GM19397 (cell line): ENCODE measurements at regions not wholly inside any gene's neighbourhood (a gene's known extent, or its start where the extent isn't known, plus 50 kb on each side); places are given as distances from the start of the nearest gene placed in this dataset.
"Not testable (repeated sequence)": the region's sequence is repeated elsewhere in the genome, so short reads cannot be mapped to it uniquely, and the experiment has no call there.

ENCODE experiments used
- ATAC-seq: cut with Tn5 transposase; IDR thresholded peaks from one replicate; pipeline ENCODE4 v1.9.1; 2021; ENCODE audit warnings: mild to moderate bottlenecking, moderate library complexity; ENCODE audit not compliant: unreplicated experiment

DNA sequence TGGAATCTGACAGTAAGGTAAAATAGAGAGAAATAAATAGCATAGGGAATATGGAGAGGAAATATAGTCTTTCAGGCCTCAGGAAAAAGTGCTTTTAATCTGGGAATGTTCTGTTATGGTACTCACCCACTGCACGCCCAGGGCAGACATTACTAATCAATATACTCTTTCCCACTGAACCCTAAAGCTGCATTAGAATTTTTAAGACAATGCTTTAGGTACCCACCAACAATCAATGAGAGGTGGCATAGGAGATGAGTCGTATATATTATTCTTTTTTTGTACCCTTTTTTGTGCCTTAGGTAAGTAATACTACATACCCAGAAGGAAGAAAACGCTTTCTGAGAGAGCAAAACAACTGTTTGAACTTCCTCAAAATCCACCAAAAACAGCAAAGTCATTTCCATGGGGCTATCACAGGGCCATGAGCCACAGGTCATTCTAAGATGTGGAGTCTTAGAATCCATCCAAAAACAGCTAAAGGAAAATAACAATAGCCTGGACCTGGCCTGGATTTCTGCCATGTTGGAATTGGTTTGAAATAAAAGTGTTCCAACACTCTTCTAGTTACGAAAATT is 542.1 kb downstream of the XYLT1 start:
- no peak for ATAC-seq

DNA sequence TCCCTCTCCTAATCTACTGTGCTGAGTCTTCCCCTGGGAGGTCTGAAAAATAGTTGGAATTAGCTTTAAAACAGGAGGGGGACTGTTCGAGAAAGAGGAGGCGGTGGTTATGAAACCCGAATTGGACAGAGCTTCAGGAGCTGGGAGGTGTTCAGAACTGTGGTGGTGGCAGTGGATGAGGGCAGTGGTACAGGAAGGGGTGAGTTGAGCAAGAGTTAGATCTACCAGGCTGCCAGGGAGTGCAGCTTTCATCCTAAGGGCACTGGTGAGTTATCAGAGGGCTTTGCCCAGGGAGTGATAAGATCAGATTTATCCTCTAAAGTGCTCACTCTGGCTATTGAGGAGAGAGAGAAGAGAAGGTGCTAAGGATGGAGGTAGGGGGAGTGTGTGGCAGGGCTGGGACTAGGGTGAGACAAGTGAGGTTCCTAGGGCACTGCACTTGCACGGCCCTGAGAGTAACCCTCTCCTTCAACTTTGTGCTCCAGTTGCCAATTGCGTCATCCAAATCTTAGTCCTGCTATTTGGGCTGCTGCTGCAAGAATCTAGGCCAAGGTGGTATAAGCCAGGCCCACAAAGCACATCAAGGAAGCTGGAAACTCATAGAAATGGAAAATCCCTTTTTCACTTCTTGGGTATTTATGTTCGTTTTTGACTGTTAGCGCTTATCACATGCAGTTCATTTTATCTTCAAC is 540.3 kb downstream of the XYLT1 start:
- no peak for ATAC-seq

DNA sequence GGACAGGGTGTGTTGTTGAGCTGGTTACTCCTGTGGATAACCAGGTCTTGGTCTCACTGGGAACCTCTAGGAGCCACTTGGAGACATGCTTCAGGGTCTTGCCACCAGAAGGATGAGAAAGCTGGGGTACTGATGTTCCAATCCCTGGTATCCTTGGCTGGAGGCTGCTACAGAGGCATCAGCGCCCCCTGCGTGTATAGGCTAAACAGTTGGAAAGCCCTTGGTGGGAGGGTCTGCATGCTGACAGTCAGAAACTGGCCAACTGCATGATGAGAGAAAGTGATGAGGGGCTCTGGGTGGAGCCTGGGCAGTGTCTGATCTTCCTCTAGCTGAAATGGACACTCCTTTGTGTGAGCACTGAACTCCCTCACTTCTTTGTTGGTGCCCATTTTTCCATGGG is 536.9 kb downstream of the XYLT1 start:
- ATAC-seq = no peak

DNA sequence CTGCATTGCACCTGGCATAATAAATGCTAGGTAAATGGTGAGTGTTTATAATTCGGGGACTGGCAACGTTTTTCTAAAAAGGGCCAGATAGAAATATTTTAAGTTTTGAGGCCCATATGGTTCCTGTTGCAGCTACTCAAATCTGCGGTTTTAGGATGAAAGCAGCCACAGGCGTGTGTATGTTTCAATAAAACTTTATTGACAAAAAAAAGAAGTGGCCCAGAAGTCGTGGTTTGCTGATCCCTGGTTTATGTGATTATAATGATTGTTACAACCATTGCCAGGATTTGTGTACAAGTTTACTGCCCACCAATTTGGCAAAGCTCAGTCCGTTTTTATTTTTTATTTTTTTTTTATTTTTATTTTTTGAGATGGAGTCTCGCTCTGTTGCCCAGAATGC is 536.1 kb downstream of the XYLT1 start:
- ATAC-seq = no peak

DNA sequence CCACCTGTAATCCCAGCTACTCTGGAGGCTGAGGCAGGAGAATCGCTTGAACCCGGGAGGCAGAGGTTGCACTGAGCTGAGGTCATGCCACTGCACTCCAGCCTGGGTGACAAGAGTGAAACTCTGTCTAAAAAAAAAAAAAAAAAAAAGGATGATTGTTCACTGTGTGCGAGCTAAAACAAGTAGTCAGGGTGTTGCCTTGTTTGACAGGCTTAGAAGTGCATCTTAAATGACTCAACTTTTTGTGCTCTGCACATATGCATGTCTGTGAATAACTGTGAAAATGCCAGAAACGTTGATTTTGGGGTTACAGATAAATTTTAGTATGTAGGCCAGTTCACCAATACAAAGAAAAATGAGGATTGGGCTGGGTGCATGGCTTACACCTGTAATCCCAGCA is 534.9 kb downstream of the XYLT1 start:
- ATAC-seq = not testable (repeated sequence)

DNA sequence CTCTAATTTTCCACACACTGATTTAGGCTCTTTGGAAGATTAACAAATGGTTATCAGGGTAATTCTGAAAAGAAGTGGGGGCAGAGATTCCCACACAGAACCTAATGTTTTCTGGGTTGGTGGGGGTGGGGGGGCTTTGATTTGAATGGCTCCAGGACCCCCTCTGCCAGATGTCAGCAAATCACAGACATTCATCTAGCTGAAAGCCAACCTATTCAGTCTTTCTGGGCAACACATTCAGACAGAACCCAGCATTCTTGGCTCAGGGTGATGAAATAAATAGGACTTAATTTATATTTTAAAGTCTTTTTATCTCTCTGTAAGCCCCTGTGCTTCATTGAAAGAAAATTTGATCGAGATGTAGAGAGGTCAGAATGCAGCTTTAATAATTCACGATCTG is 533.2 kb downstream of the XYLT1 start:
- no peak for ATAC-seq

DNA sequence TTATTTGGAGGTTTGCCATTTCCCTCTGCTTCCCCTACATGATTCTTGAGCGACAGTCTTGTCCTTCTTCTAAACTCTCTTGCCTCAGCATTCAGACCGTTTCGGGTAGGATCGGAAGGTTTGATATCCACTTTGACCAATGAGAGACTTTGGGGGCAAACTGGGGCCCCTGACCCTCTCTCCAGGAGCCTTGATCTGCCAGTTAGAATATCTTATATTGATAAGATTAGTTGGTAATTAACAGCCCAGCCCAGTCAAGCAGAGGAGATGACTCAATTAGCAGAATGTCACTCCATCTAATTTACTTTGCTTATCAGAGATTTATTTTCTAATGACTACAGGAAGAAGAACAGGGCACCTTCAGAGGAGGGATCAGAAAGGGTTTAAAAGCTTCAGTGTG is 532.8 kb downstream of the XYLT1 start:
- no peak for ATAC-seq

DNA sequence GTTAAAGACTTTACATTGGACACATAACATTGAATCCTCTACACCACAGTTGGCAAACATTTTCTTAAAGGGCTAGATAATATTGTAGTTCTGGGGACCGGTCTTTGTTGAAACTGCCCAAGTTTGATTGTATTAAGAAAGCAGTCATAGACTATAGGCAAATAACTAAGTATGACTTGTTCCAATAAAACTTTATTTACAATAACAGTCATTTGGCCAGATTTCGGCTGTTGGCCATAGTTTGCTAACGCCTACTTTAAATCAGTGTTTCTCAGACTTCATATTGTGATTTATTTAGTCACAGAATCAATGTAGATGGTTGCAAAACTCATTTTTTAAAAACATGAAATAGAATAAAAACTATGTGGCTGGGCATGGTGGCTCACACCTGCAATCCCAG is 531.8 kb downstream of the XYLT1 start:
- no peak for ATAC-seq

DNA sequence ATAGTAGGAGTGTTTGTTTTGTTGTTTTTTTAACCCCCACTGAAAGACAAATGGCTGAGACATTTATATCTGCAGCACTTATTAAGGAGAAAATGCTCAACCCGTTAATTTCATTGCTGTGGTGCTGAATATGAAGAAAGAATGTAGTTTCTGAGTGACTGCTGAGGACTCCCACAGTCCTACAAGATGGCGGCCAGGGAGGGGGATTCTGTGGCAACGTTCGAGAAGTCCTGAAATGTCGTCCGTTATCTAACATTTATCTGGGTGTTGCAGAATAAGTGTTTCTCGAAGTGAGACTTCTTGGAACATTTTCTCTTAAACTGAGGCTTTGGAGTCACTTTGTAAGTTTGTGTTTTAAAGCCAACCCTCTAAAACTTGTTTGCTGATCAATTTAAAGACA is 530.4 kb downstream of the XYLT1 start:
- ATAC-seq = no peak

DNA sequence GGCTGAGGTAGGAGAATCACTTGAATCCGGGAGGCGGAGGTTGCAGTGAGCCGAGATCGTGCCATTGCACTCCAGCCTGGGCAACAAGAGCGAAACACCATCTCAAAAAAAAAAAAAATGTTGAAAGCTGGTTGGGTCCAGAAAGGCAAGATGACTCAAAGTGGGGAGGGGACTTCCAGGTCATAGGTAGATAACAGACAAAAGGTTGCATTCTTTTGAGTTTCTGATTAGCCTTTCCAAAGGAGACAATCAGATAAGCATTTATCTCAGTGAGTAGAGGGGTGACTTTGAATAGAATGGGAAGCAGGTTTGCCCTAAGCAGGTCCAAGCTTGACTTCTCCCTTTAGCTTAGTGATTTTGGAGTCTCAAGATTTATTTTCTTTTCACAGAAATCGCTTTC is 527.9 kb downstream of the XYLT1 start:
- ATAC-seq = not testable (repeated sequence)

DNA sequence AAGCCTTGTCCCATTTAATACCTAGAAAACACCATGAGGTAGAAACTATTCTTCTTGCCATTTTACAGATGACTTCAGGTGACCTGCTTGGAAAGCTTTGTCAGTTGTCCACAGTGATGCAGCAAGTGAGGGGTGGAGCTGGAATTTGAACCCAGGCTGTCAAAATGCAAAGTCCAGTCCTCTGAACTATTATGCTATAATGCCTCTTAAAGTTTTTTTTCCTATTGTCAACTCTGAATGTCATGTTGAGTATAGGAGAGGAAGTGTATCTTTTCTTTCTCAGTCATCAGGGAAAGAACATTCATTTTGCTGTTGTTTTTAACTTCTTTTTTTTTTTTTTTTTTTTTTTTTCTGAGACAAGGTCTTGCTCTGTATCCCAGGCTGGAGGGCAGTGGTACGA is 525.6 kb downstream of the XYLT1 start:
- ATAC-seq = no peak

DNA sequence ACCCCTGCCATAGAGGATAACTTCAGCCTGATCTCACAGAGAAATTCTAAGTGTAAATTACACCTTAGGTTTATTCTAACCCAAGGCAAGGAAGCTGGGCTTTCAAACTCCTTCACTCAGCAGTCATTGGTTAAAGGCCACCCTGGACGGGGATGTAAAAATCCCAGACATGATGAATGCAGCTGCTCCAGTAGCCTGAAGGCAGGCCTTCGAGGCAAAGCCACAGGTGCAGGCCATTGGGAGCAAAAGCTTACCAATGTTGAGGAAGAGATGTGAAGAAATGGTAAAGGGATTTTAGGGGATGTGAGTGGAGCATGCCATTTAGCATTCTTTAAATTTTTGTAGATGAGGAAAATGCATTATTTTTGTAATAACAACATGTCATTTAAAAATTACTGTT is 514.4 kb downstream of the XYLT1 start:
- ATAC-seq = no peak

DNA sequence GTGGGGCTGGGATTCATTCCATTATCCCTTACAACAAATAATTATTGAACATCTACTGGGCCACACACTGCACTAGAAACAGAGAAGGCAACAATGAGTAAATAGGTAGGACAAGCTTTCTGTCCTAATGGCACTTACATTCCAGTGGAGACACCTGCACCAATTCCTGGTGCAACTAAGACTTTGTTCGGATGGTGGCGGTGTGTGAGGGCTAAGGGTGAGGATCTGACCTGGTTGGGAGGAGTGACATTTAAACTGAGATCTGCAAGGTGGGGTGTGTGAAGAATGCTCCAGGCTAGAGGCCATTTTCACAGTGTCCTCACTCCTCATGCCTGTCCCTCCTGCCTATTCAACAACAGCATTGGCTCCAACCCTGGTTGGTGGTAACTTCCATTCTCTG is 510.0 kb downstream of the XYLT1 start:
- no peak for ATAC-seq

DNA sequence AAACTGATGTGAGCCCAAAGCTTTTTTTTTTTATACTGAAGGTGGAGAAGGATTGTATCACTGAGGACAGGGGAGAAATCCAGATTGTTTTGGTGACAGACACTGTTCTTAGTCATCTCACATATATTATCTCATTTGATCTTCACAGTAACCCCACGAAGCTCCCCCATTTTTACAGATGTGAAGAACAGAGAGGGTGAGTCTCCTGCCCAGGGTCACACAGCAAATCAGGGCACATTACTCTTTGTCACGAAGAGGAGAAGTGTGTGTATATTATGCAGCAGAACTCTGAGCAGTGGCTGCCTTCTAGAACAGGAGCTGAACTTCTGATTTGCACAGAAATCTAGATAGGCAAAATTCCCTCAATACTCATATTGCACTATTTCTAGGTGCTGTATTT is 504.3 kb downstream of the XYLT1 start:
- ATAC-seq = no peak

DNA sequence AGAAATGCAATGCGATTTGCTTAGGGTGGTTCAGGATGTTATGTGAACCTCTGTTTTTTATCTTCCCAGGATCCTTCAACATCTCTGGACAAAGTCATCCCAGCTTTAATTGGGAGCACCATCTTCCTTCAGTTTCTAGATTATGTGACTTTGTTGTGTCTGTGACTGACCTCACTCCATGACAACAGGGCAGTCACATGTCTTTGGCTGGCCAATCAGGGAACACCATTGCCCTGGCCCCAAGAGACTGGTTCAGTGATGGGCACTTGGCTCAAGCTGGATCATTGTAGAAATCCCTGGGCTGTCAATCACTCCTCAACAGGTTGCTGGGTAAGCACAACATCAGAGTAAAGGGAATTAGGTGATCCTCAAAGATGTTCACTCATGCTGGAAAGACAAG is 499.7 kb downstream of the XYLT1 start:
- no peak for ATAC-seq

DNA sequence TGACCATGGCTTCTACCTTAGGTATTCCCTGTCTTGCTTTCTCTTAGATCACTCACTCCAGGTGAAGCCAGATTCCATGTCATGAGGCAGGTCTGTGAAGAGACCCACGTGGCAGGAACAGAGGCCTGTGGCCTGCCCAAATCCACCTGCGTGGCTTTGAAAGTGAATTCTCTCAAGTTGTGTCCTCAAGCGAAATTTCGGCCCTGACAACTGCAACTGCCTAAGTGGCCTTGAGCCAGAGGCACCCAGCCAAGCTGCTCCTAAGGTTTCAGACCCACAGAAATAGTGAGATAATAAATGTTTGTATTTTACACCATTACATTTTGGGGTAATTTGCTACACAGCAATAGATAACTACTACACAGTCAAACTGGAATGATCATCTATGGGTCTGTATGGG is 497.9 kb downstream of the XYLT1 start:
- ATAC-seq = no peak

DNA sequence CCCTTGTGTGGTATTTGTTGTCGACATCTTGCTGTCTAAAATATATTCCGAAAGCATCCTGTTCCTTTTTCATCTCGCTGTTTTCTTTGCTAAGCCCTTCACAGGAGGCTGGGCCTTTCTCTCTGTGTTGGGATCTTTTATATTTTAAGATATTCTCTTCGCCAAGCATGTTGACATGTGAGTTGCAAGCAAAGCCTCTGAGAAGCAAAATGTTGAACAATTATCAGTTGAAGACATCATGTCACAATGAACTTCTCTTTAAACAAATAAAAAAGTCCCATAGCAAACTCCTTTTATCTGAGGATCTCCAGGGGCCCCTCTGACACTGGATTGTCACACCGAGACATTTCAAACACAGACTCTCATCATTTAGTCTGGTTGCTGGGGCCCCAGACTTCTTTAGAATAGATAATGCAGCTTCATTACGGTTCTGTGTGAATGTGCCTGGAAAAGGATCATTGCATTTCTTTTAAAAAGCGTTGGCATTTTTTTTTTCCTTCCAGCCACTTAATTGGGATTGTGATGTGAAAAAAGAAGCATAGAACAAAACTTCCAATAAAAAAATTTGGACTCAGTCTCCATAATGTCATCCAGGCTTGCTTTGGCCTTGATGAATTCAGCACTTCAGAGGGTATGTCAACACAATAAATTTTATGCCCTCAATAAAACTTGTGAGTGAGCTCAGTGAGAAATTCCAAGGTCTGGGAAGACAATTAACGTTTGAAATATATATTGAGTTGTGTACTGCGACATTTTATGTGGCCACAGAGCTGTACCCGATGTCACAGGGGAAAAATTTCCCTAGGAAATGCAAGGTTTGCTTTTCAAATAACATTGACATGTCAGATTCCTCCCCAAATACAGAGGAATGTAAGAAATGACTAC is 496.8 kb downstream of the XYLT1 start:
- ATAC-seq = no peak

DNA sequence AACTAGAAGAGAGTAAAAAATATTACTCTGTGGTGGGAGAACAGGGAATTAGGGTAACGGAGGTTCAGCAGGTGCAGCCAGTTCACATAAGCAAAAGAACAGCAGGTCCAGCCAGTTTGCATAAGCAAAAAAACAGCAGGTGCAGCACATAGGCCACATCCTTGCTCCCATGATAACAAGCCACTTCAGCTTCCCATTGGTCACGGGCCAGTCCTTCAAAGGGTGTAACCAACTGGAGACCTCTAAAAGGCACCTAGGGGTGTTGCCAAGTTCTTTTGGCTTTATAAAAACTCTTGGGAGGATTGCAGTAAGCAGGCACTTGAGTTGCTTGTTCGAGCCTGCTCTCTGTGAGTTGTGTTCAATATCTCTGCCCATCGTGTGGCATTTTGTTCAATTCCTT is 488.1 kb downstream of the XYLT1 start:
- ATAC-seq = no peak

DNA sequence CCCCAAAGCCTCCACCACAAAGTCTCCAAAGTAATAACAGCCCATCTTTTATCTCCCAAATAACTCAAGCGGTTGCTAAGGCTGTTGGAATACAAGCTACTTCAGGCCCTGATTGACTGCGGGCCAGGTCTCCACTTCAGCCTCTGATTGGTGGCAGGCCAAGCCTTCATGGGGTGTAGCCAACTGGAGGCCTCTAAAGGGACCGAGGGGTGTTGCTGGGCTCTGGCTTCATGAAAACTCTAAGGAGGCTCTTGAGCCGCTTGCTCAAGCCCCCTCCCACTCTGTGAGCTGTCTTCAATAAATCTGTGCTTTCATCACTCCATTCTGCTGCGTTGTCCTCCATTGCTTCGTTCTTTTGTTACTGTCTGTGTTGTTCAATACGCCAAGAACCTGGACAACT is 487.2 kb downstream of the XYLT1 start:
- ATAC-seq = no peak

DNA sequence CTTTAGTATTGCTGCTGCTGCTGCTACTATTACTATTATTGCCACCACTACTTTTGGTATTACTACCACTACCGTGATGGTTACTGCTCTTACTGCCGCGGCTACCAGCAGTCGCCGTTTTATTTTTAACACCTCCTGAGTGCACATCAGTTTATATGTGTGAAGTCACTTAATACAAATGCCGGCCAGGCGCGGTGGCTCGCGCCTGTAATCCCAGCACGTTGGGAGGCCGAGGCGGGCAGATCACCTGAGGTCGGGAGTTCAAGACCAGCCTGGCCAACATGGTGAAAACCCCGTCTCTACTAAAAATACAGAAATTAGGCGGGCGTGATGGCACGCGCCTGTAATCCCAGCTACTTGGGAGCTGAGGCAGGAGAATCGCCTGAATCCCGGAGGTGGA is 486.7 kb downstream of the XYLT1 start:
- ATAC-seq = not testable (repeated sequence)

DNA sequence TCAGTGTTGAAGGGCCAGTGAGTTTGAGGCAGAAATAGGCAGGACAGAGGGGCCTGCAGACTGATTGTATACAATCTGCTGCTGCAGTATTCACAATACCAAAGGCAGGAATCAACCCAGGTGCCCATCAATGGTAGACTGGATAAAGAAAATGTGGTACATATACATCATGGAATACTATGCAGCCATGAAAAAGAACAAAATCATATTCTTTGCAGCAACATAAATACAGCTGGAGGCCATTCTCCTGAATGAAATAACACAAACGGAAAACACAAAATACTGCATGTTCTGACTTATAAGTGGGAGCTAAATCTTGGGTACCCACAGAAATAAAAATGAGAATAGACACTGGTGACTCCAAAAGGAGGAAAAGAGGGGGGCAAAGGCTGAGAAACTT is 485.1 kb downstream of the XYLT1 start:
- no peak for ATAC-seq

DNA sequence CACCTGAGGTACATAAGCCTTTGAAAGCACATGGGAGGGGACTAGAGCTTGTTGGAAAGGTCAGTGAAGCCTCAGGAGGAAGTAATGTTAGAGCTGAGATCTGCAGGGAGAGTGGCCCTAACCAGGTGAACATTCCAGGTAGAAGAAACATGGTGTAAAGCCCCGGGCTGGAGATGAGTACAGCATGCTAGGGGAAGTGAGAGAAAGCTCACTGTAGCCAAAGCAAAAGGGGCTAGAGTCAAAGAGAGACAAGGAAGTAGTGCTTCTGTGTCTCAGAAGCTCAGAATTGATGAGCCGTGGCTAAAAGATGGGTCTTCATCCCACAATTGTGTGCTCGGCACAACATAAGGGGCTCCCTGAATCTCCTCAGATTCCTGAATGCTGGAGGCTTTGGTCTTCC is 481.8 kb downstream of the XYLT1 start:
- no peak for ATAC-seq
